A549 (cell line): ENCODE measurements at regions not wholly inside any gene's neighbourhood (a gene's known extent, or its start where the extent isn't known, plus 50 kb on each side); places are given as distances from the start of the nearest gene placed in this dataset.

Experiments used
- ATAC-seq, 2 experiments: fragments of 200-7000 bp in 1 of 2; fragments of >200 bp in 1 of 2; cut with Nextera tagmentation in 1 of 2; cut with Tn5 transposase in 1 of 2; 3 replicates each; pipeline versions ENCODE4 v1.8.0 to v1.9.1; 2018 to 2020; ENCODE audit warnings: mild to moderate bottlenecking in 1 of 2, moderate library complexity in 1 of 2
- CTCF ChIA-PET: fragments of 300-600 bp; sonication (Branson Sonifier 250); formaldehyde crosslinking; extraction: SDS; loops from one replicate; lab custom pipeline; 2021; ENCODE audit warnings: antibody characterized with exemption, inconsistent platforms; lab: Yijun Ruan, JAX
- POLR2A ChIA-PET: fragments of 350-600 bp; formaldehyde crosslinking; extraction: SDS; loops from one replicate; lab custom pipeline; 2021; ENCODE audit warnings: antibody characterized with exemption, inconsistent platforms; lab: Yijun Ruan, JAX
- DNase-seq, 2 experiments: peaks; one replicate each; pipeline versions ENCODE4 v3.0.0 to v3.0.0-alpha.2; 2011 to 2016; ENCODE audit warnings: low read depth in 1 of 2, low spot score in 1 of 2
- FAIRE-seq: peaks from 2 replicates; lab custom pipeline; 2011; peaks lifted over from hg19 to GRCh38; lab: Jason Lieb, UNC
- H3K27ac ChIP-seq, 2 experiments: fragments of >200 bp; sonication (Bioruptor Twin); formaldehyde crosslinking; 3 replicates each; pipeline ENCODE4 v1.5.1; 2016 to 2017
- H3K4me1 ChIP-seq: fragments of >200 bp; sonication (Bioruptor Twin); formaldehyde crosslinking; 3 replicates; pipeline ENCODE4 v1.6.1; 2016
- H3K4me2 ChIP-seq: fragments of >200 bp; sonication (Bioruptor Twin); formaldehyde crosslinking; 3 replicates; pipeline ENCODE4 v1.6.1; 2016
- H3K4me3 ChIP-seq: fragments of >200 bp; sonication (Bioruptor Twin); formaldehyde crosslinking; 3 replicates; pipeline ENCODE4 v1.5.1; 2016
- H3K9me3 ChIP-seq: fragments of >200 bp; sonication (Bioruptor Twin); formaldehyde crosslinking; 3 replicates; pipeline ENCODE4 v1.6.1; 2016
- BHLHE40 ChIP-seq: IDR thresholded peaks from 2 replicates; pipeline ENCODE4 v1.6.1; 2012; ENCODE audit warnings: low read depth, low read length, inconsistent platforms
- CEBPB ChIP-seq, 2 experiments: fragments of >200 bp in 1 of 2; sonication (Bioruptor Twin) in 1 of 2; formaldehyde crosslinking in 1 of 2; IDR thresholded peaks; 2 replicates each; pipeline ENCODE4 v1.6.1; 2012 to 2016
- CHD4 ChIP-seq: fragments of 200-600 bp; sonication (generic); IDR thresholded peaks from 2 replicates; pipeline ENCODE4 v1.6.1; 2016; ENCODE audit warnings: antibody characterized with exemption, mild to moderate bottlenecking, borderline replicate concordance
- EHF ChIP-seq: fragments of 250-450 bp; sonication (Bioruptor Pico); IDR thresholded peaks from 2 replicates; pipeline ENCODE4 v1.5.0; 2020; ENCODE audit warnings: mild to moderate bottlenecking
- ESRRA ChIP-seq: fragments of 150-350 bp; IDR thresholded peaks from 2 replicates; pipeline ENCODE4 v1.6.1; 2014; ENCODE audit warnings: mild to moderate bottlenecking, low read length, borderline replicate concordance
- FOSB ChIP-seq: fragments of 250-450 bp; sonication (Bioruptor Pico); IDR thresholded peaks from 2 replicates; pipeline ENCODE4 v1.5.0; 2020; ENCODE audit warnings: mild to moderate bottlenecking, moderate library complexity
- GATA3 ChIP-seq: IDR thresholded peaks from 2 replicates; pipeline ENCODE4 v1.6.1; 2012; ENCODE audit warnings: borderline replicate concordance
- HEYL ChIP-seq: fragments of 250-450 bp; sonication (Bioruptor Pico); IDR thresholded peaks from 2 replicates; pipeline ENCODE4 v1.8.0; 2021; ENCODE audit warnings: mild to moderate bottlenecking, moderate library complexity
- HOXB13 ChIP-seq: fragments of 250-450 bp; sonication (Bioruptor Pico); IDR thresholded peaks from 2 replicates; pipeline ENCODE4 v1.5.0; 2020; ENCODE audit warnings: low read depth, mild to moderate bottlenecking, moderate library complexity
- JUNB ChIP-seq: fragments of >200 bp; sonication (Bioruptor Twin); formaldehyde crosslinking; IDR thresholded peaks from 2 replicates; pipeline ENCODE4 v1.6.1; 2016
- KDM1A ChIP-seq: fragments of 200-600 bp; sonication (generic); IDR thresholded peaks from 2 replicates; pipeline ENCODE4 v1.6.1; 2016; ENCODE audit warnings: low read depth, mild to moderate bottlenecking
- KDM5A ChIP-seq: fragments of 200-600 bp; sonication (generic); IDR thresholded peaks from 2 replicates; pipeline ENCODE4 v1.6.1; 2016; ENCODE audit warnings: antibody characterized with exemption, mild to moderate bottlenecking
- MAX ChIP-seq: IDR thresholded peaks from 2 replicates; pipeline ENCODE4 v1.6.1; 2012
- MAZ ChIP-seq: fragments of 150-350 bp; IDR thresholded peaks from 2 replicates; pipeline ENCODE4 v1.6.1; 2014; ENCODE audit warnings: antibody characterized with exemption, low read depth, low read length, borderline replicate concordance
- MYC ChIP-seq: IDR thresholded peaks from 2 replicates; pipeline ENCODE4 v1.6.1; 2012; ENCODE audit warnings: mild to moderate bottlenecking, inconsistent platforms, low read length, improper control_type of control experiment, borderline replicate concordance
- PHF8 ChIP-seq: fragments of 200-600 bp; sonication (generic); IDR thresholded peaks from 2 replicates; pipeline ENCODE4 v1.6.1; 2016; ENCODE audit warnings: low read depth, mild to moderate bottlenecking, antibody characterized with exemption, moderate library complexity, borderline replicate concordance
- RARB ChIP-seq: fragments of 250-450 bp; sonication (Bioruptor Pico); IDR thresholded peaks from 2 replicates; pipeline ENCODE4 v1.8.0; 2021; ENCODE audit warnings: mild to moderate bottlenecking, moderate library complexity
- RCOR1 ChIP-seq: fragments of 150-350 bp; IDR thresholded peaks from 2 replicates; pipeline ENCODE4 v1.6.1; 2014; ENCODE audit warnings: antibody characterized with exemption, low read length, low read depth
- RFX5 ChIP-seq: fragments of 450-650 bp; IDR thresholded peaks from 2 replicates; pipeline ENCODE4 v1.7.1; 2014; ENCODE audit warnings: antibody characterized with exemption, mild to moderate bottlenecking, moderate library complexity
- RNF2 ChIP-seq: fragments of 200-600 bp; sonication (generic); IDR thresholded peaks from 2 replicates; pipeline ENCODE4 v1.6.1; 2016; ENCODE audit warnings: low read depth, mild to moderate bottlenecking, antibody characterized with exemption, moderate library complexity, borderline replicate concordance
- SMC3 ChIP-seq: fragments of >200 bp; sonication (Bioruptor Twin); formaldehyde crosslinking; IDR thresholded peaks from 3 replicates; pipeline ENCODE4 v1.6.1; 2018; ENCODE audit warnings: inconsistent platforms
- SREBF2 ChIP-seq: fragments of 450-650 bp; IDR thresholded peaks from 2 replicates; pipeline ENCODE4 v1.6.1; 2014; ENCODE audit warnings: mild to moderate bottlenecking, moderate library complexity
- TP53 ChIP-seq: fragments of 250-450 bp; sonication (Bioruptor Pico); IDR thresholded peaks from 2 replicates; pipeline ENCODE4 v1.5.0; 2021; ENCODE audit warnings: mild to moderate bottlenecking, moderate library complexity
- ZC3H11A ChIP-seq: fragments of 450-650 bp; IDR thresholded peaks from 2 replicates; pipeline ENCODE4 v1.6.1; 2014; ENCODE audit warnings: antibody characterized with exemption, mild to moderate bottlenecking
- WGBS: methylation state at CpG from one replicate; pipeline ENCODE4 v1.1.6; 2017; ENCODE audit errors: missing lambda C conversion rate; 5-methylcytosine and 5-hydroxymethylcytosine counted together
- TF ChIP-seq, protein P1 (sequence below): IDR thresholded peaks from 2 replicates; pipeline ENCODE4 v1.6.1; 2012; ENCODE audit warnings: low read depth, borderline replicate concordance
- TF ChIP-seq, protein P2 (sequence below): fragments of 250-450 bp; sonication (Bioruptor Pico); IDR thresholded peaks from 2 replicates; pipeline ENCODE4 v1.5.0; 2021; ENCODE audit warnings: mild to moderate bottlenecking, moderate library complexity, borderline replicate concordance

DNA sequence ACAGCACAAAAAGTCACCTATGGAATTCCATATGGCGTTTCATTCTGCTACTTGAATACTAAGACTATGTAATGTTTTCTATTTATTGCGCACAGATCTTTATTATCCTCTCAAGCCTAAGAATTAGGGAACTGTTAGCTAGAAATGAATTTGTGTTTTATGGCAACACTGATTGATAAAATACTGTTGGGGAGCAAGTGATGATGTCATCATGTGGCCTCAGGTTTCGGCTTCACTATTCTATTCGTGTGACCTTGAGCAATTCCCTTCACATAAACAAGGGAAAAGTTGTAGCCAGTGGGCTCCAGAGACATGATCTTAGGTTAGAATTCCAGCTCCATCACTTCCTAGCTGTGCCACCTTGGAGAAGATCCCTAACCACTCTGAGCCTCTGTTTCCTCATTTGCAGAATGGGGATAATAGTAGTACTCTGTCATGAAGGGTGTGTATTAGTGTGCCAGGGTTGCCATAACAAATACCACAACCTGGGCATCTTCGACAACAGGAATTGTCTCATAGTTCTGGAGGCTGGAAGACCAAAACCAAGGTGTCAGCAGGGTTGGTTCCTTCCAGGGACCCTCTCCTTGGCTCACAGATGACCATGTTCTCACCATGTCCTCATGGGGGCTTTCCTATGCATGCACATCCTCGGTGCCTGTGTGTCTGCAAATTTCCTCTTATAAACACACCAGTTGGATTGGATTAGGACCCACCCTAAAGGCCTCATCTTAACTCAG is 371.2 kb downstream of the RRAGC start:
- 21% methylated on average over 6 of the region's 6 CpGs for WGBS
- H3K27ac ChIP-seq = no peak overlapping the region
- DNase-seq = no peak
- ChIA-PET POLR2A (no interaction called here), CTCF (no interaction called here)
- H3K9me3 ChIP-seq = no peaks in the 10 kb centered on the region
- H3K4me2 ChIP-seq = no peak overlapping the region
- no peak for ATAC-seq
- H3K4me3 ChIP-seq = no peak overlapping the region
- H3K4me1 ChIP-seq = no peaks in the 10 kb centered on the region
- FAIRE-seq = no peak
- TF ChIP-seq HOXB13 (CRISPR knock-in tag) (no peak), PHF8 (no peak)

- FAIRE-seq = no peak
- no peaks in the 10 kb centered on the region for H3K9me3 ChIP-seq
- H3K4me2 ChIP-seq = no peak overlapping the region
- no peaks in the 10 kb centered on the region for H3K4me1 ChIP-seq
- whole genome bisulfite sequencing = 16% methylated on average over 15 of the region's 16 CpGs
- CTCF ChIA-PET = no interaction called here
- no peak overlapping the region for H3K27ac ChIP-seq
- TF ChIP-seq BHLHE40 (no peak), EHF (no peak), KDM1A (no peak), FOSB (no peak), MAZ (no peak), ESRRA (no peak), SMC3 (no peak), RFX5 (no peak), JUNB (no peak), GATA3 (no peak), MAX (no peak), KDM5A (no peak), PHF8 (no peak), CHD4 (no peak), MYC (no peak), RCOR1 (no peak), HOXB13 (CRISPR knock-in tag) (no peak)
- DNase-seq = no peak
- no peak overlapping the region for H3K4me3 ChIP-seq
- POLR2A ChIA-PET = no interaction called here
- ATAC-seq = no peak
Measured at GRCh38 chr1:38487396-38487795, 372.2 kb downstream of the RRAGC start.

DNA sequence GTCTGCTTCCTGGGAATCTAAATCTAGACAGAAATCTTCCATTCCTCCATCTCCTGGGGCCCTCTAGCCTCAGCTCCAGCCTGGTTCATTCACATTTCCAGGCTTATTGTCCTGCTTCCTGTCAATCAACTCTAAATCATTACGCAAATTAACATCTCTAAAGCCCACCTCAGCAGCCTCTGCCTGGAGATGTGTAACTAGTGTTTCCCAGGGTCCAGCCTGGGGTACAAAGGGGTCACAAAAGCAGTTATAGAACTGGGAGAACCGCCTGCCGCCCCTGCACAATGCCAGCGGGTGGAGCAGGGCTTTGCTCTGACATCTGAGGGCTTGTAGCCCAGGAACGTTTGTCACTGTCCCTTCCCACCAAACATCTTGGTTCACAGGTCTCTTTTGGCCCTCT is 373.5 kb downstream of the RRAGC start:
- ChIA-PET POLR2A (no interaction called here), CTCF (interaction anchor here (0.9 kb wide), 1 partner anchor 27 kb away, joined by 3 read pairs; no protein-coding TSS in a partner anchor)
- H3K27ac ChIP-seq = no peak overlapping the region
- no peaks in the 10 kb centered on the region for H3K4me1 ChIP-seq
- TF ChIP-seq, protein P1, sequence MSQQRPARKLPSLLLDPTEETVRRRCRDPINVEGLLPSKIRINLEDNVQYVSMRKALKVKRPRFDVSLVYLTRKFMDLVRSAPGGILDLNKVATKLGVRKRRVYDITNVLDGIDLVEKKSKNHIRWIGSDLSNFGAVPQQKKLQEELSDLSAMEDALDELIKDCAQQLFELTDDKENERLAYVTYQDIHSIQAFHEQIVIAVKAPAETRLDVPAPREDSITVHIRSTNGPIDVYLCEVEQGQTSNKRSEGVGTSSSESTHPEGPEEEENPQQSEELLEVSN = no peak
- no peak for TF ChIP-seq CEBPB (IDR thresholded peaks at IDR 0.05)
- no peak for TF ChIP-seq HEYL (CRISPR knock-in tag)
- no peak for TF ChIP-seq SMC3
- TF ChIP-seq ZC3H11A = no peak
- TF ChIP-seq FOSB = no peak
- TF ChIP-seq RNF2 = no peak
- no peak for TF ChIP-seq ESRRA
- TF ChIP-seq TP53 = no peak
- no peak for TF ChIP-seq RARB
- TF ChIP-seq, protein P2, sequence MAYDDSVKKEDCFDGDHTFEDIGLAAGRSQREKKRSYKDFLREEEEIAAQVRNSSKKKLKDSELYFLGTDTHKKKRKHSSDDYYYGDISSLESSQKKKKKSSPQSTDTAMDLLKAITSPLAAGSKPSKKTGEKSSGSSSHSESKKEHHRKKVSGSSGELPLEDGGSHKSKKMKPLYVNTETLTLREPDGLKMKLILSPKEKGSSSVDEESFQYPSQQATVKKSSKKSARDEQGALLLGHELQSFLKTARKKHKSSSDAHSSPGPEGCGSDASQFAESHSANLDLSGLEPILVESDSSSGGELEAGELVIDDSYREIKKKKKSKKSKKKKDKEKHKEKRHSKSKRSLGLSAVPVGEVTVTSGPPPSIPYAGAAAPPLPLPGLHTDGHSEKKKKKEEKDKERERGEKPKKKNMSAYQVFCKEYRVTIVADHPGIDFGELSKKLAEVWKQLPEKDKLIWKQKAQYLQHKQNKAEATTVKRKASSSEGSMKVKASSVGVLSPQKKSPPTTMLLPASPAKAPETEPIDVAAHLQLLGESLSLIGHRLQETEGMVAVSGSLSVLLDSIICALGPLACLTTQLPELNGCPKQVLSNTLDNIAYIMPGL (CRISPR knock-in tag) = no peak
- no peak for TF ChIP-seq GATA3
- TF ChIP-seq SREBF2 = no peak
- no peak for TF ChIP-seq RFX5
- no peak for ATAC-seq
- no peak overlapping the region for H3K4me2 ChIP-seq
- no peak for FAIRE-seq
- no peak for DNase-seq
- WGBS = 0% methylated on average over 5 of the region's 5 CpGs
- H3K4me3 ChIP-seq = no peak overlapping the region
- H3K9me3 ChIP-seq = no peaks in the 10 kb centered on the region
